AG10803 (cell line): ENCODE measurements at regions not wholly inside any gene's neighbourhood (a gene's known extent, or its start where the extent isn't known, plus 50 kb on each side); places are given as distances from the start of the nearest gene placed in this dataset.

Source experiments
- DNase-seq: peaks from one replicate; pipeline ENCODE4 v3.0.0; 2010; ENCODE audit warnings: low read depth
- H3K4me3 ChIP-seq: 2 replicates; pipeline ENCODE4 v1.5.1; 2011; ENCODE audit warnings: mild to moderate bottlenecking, low read length, control low read depth
- CTCF ChIP-seq: conservative IDR thresholded peaks from 2 replicates; pipeline ENCODE4 v1.5.1; 2011; ENCODE audit warnings: mild to moderate bottlenecking, low read length, control low read depth, inconsistent platforms

GRCh38 chr11:11095831-11096723 lies 238.2 kb upstream of the ZBED5 start:
- no peak for DNase-seq
- no peak overlapping the region for H3K4me3 ChIP-seq
- no peak for TF ChIP-seq CTCF

- TF ChIP-seq CTCF: no peak
- no peak for DNase-seq
- no peak overlapping the region for H3K4me3 ChIP-seq
These were observed 232.6 kb upstream of the ZBED5 start for GRCh38 chr11:11090495-11090894.

GRCh38 chr11:11089805-11090204 lies 232.0 kb upstream of the ZBED5 start:
- no peak for DNase-seq
- H3K4me3 ChIP-seq: no peak overlapping the region
- TF ChIP-seq CTCF: no peak

- H3K4me3 ChIP-seq: no peak overlapping the region
- no peak for TF ChIP-seq CTCF
- no peak for DNase-seq
These were observed 229.1 kb upstream of the ZBED5 start for GRCh38 chr11:11086979-11087378.

GRCh38 chr11:11085580-11085979 lies 227.7 kb upstream of the ZBED5 start:
- no peak for DNase-seq
- TF ChIP-seq CTCF: no peak
- H3K4me3 ChIP-seq: no peak overlapping the region

GRCh38 chr11:11084337-11084736 lies 226.5 kb upstream of the ZBED5 start:
- DNase-seq: no peak
- no peak overlapping the region for H3K4me3 ChIP-seq
- TF ChIP-seq CTCF: no peak

- no peak for DNase-seq
- TF ChIP-seq CTCF: no peak
- no peak overlapping the region for H3K4me3 ChIP-seq
These were observed 225.6 kb upstream of the ZBED5 start for GRCh38 chr11:11083441-11083840.
